Endothelial cell of umbilical vein (primary cell): ENCODE measurements at regions not wholly inside any gene's neighbourhood (a gene's known extent, or its start where the extent isn't known, plus 50 kb on each side); places are given as distances from the start of the nearest gene placed in this dataset.
"Not testable (repeated sequence)": the region's sequence is repeated elsewhere in the genome, so short reads cannot be mapped to it uniquely, and the experiment has no call there.

Source experiments
- BruUV-seq: library from RNA; stranded (reverse); fragments of 400-500 nt; replicated peaks from 2 replicates; lab custom pipeline; 2021; lab: Mats Ljungman, UMichigan
- CTCF ChIA-PET: fragments of 300-600, 350-600 bp; sonication (Branson Sonifier 250); formaldehyde crosslinking; loops from one replicate; lab custom pipeline; 2021; ENCODE audit warnings: antibody characterized with exemption, inconsistent platforms; lab: Charles Lee
- POLR2A ChIA-PET: fragments of 300-600, 350-600 bp; sonication (Branson Sonifier 250); formaldehyde crosslinking; loops from one replicate; lab custom pipeline; 2021; ENCODE audit warnings: antibody characterized with exemption, inconsistent platforms; lab: Charles Lee
- DNase-seq: peaks from one replicate; pipeline ENCODE4 v3.0.0-alpha.2; 2011; ENCODE audit warnings: low read depth, low spot score
- FAIRE-seq: peaks from 2 replicates; lab custom pipeline; 2011; peaks lifted over from hg19 to GRCh38; lab: Jason Lieb, UNC
- H2AFZ ChIP-seq: 2 replicates; pipeline ENCODE4 v1.6.0; 2012; ENCODE audit warnings: low read depth, low read length, control low read depth, inconsistent platforms
- H3K27ac ChIP-seq: 2 replicates; pipeline ENCODE4 v1.5.1; 2011; ENCODE audit warnings: low read depth, mild to moderate bottlenecking, control low read depth, low read length, moderate library complexity; ENCODE audit not compliant: insufficient read depth
- H3K27me3 ChIP-seq, 2 experiments: 2 replicates each; pipeline versions ENCODE4 v1.6.0 to v1.6.1; 2011; ENCODE audit warnings: low read length in 2 of 2, mixed read lengths in 1 of 2; ENCODE audit not compliant: control insufficient read depth in 2 of 2, insufficient read depth in 2 of 2
- H3K36me3 ChIP-seq, 2 experiments: 2 replicates in 1 of 2; 3 replicates in 1 of 2; pipeline ENCODE4 v1.5.1; 2011; ENCODE audit warnings: low read length in 2 of 2, mild to moderate bottlenecking in 1 of 2, moderate library complexity in 1 of 2; ENCODE audit not compliant: control insufficient read depth in 2 of 2, insufficient read depth in 2 of 2; ENCODE audit errors: extremely low read depth in 1 of 2
- H3K4me1 ChIP-seq: 3 replicates; pipeline ENCODE4 v1.5.1; 2011; ENCODE audit warnings: mild to moderate bottlenecking, low read length; ENCODE audit not compliant: control insufficient read depth, insufficient read depth; ENCODE audit errors: extremely low read depth
- H3K4me2 ChIP-seq: 2 replicates; pipeline ENCODE4 v1.6.1; 2011; ENCODE audit warnings: low read length, control low read depth, mixed read lengths; ENCODE audit not compliant: insufficient read depth
- H3K4me3 ChIP-seq, 3 experiments: fragments of 200-600 bp in 1 of 3; sonication (generic), shearing (Covaris generic) in 1 of 3; replicated peaks in 1 of 3; 2 replicates each; pipeline ENCODE4 v1.5.1; 2011 to 2016; ENCODE audit warnings: control low read depth in 3 of 3, low read length in 3 of 3, mild to moderate bottlenecking in 2 of 3, inconsistent platforms in 1 of 3, low read depth in 1 of 3, moderate library complexity in 1 of 3; ENCODE audit not compliant: insufficient read depth in 1 of 3
- H3K79me2 ChIP-seq: 2 replicates; pipeline ENCODE4 v1.6.0; 2012; ENCODE audit warnings: low read length, inconsistent platforms; ENCODE audit not compliant: control insufficient read depth, insufficient read depth
- H3K9ac ChIP-seq: replicated peaks from 2 replicates; pipeline ENCODE3; 2011; ENCODE audit warnings: low read length, control low read depth; ENCODE audit not compliant: insufficient read depth; ENCODE audit errors: extremely low read depth
- H3K9me1 ChIP-seq: replicated peaks from 3 replicates; pipeline ENCODE4 v1.6.0; 2011; ENCODE audit warnings: mild to moderate bottlenecking, low read length; ENCODE audit not compliant: control insufficient read depth, insufficient read depth; ENCODE audit errors: extremely low read depth
- H3K9me3 ChIP-seq: replicated peaks from 2 replicates; pipeline ENCODE4 v1.5.1; 2012; ENCODE audit warnings: low read length, inconsistent platforms; ENCODE audit not compliant: control insufficient read depth, insufficient read depth
- H4K20me1 ChIP-seq: replicated peaks from 2 replicates; pipeline ENCODE3; 2011; ENCODE audit warnings: mild to moderate bottlenecking, low read length; ENCODE audit not compliant: control insufficient read depth, insufficient read depth; ENCODE audit errors: extremely low read depth
- CTCF ChIP-seq, 2 donors: IDR thresholded peaks; 1 replicate in 1 of 2; 2 replicates in 1 of 2; pipeline ENCODE4 v1.5.1; 2011; ENCODE audit warnings: low read length in 2 of 2, mild to moderate bottlenecking in 2 of 2, moderate library complexity in 2 of 2, control low read depth in 1 of 2, inconsistent platforms in 1 of 2, low read depth in 1 of 2; ENCODE audit not compliant: insufficient read depth in 1 of 2; ENCODE audit errors: extremely low read depth in 1 of 2
- EZH2 ChIP-seq: IDR thresholded peaks from 2 replicates; pipeline ENCODE4 v1.6.1; 2012; ENCODE audit warnings: borderline replicate concordance, low read depth, mild to moderate bottlenecking, moderate library complexity, low read length, inconsistent platforms; ENCODE audit not compliant: severe bottlenecking
- FOS ChIP-seq: IDR thresholded peaks from 2 replicates; pipeline ENCODE4 v1.6.1; 2011; ENCODE audit warnings: mild to moderate bottlenecking, low read length, moderate library complexity, borderline replicate concordance; ENCODE audit not compliant: insufficient read depth
- GATA2 ChIP-seq: IDR thresholded peaks from 2 replicates; pipeline ENCODE4 v1.7.0; 2011; ENCODE audit warnings: low read depth, mild to moderate bottlenecking, moderate library complexity, mixed read lengths, low read length; ENCODE audit not compliant: insufficient read length, insufficient read depth
- JUN ChIP-seq: IDR thresholded peaks from 2 replicates; pipeline ENCODE4 v1.6.1; 2011; ENCODE audit warnings: borderline replicate concordance, low read depth; ENCODE audit not compliant: insufficient read length, insufficient read depth
- MYC ChIP-seq: IDR thresholded peaks from one replicate; pipeline ENCODE4 v1.6.1; 2011; ENCODE audit warnings: mild to moderate bottlenecking, low read depth, low read length
- POLR2A ChIP-seq: IDR thresholded peaks from 2 replicates; pipeline ENCODE4 v1.6.1; 2012; ENCODE audit warnings: low read depth, mild to moderate bottlenecking, control low read depth, low read length
- POLR2AphosphoS5 ChIP-seq: IDR thresholded peaks from 2 replicates; pipeline ENCODE4 v1.6.1; 2012; ENCODE audit warnings: low read depth, mild to moderate bottlenecking, control low read depth, low read length, moderate library complexity; ENCODE audit not compliant: insufficient read depth
- dilution Hi-C: fragments of 300-500 bp; cut with MboI; formaldehyde crosslinking; loops from one replicate; pipeline ENCODE4 v1.15.0; 2019; ENCODE audit warnings: low sequenced_read_pairs; ENCODE audit not compliant: extremely low pct_ligation_motif_present
- intact Hi-C: fragments of 100-400 bp; cut with micrococcal nuclease; formaldehyde crosslinking; loops from one replicate; pipeline ENCODE4 v1.10.0; 2022
- TF ChIP-seq, protein P1 (sequence below): IDR thresholded peaks from 2 replicates; pipeline ENCODE4 v1.6.1; 2011; ENCODE audit not compliant: insufficient read depth, insufficient read length

GRCh38 chr13:50509771-50510441 lies 333.6 kb downstream of the DLEU7 start:
- dilution Hi-C loops, result no loop called here
- Histone ChIP-seq H3K27me3 (no peaks in the 10 kb centered on the region), H3K4me3 (no peak overlapping the region), H3K4me1 (no peaks in the 10 kb centered on the region), H3K9ac (no peak overlapping the region), H4K20me1 (no peaks in the 10 kb centered on the region), H2AFZ (no peak overlapping the region), H3K4me2 (no peak overlapping the region), H3K27ac (no peak overlapping the region), H3K9me1 (no peaks in the 10 kb centered on the region), H3K36me3 (no peaks in the 10 kb centered on the region), H3K79me2 (no peaks in the 10 kb centered on the region), H3K9me3 (no peaks in the 10 kb centered on the region)
- no peak for TF ChIP-seq MYC
- TF ChIP-seq JUN, result no peak
- TF ChIP-seq, protein P1, sequence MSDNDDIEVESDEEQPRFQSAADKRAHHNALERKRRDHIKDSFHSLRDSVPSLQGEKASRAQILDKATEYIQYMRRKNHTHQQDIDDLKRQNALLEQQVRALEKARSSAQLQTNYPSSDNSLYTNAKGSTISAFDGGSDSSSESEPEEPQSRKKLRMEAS, result no peak
- no peak for TF ChIP-seq POLR2AphosphoS5
- TF ChIP-seq CTCF (IDR thresholded peaks at IDR 0.05; ENCODE audit: extremely low read depth in 1 of 2, insufficient read depth in 1 of 2, low read depth in 1 of 2, low read length in 2 of 2), result no peak
- TF ChIP-seq POLR2A, result no peak
- TF ChIP-seq GATA2, result no peak
- TF ChIP-seq FOS, result no peak
- no peak for TF ChIP-seq EZH2
- CTCF ChIA-PET, result no interaction called here
- intact Hi-C loops, result loop anchor here (5.0 kb wide), 1 partner anchor 428 kb away; no protein-coding TSS in a partner anchor
- POLR2A ChIA-PET, result no interaction called here
- no TSS peak for BruUV-seq
- FAIRE-seq (no peak), DNase-seq (no peak)

DNA sequence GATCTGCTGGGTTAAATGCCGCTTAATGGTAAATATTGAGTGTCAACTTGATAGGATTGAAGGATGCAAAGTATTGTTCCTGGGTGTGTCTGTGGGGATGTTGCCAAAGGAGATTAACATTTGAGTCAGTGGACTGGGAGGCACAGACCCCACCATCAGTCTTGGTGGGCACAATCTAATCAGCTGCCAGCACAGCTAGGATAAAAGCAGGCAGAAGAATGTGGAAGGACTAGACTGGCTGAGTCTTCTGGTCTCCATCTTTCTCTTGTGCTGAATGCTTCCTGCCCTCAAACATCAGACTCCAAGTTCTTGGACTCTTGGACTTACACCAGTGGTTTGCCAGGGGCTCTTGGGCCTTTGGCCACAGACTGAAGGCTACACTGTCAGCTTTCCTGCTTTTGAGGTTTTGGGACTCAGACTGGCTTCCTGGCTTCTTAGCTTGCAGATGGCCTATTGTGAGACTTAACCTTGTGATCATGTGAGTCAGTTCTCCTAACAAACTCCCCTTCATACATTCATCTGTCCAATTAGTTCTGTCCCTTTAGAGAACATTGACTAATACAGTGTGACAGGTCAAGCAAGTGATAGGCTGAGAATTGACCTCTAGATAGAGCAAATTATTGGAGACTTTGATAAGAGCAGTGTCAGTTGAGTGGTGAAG lies 332.5 kb downstream of the DLEU7 start:
- H3K27me3 ChIP-seq, H3K79me2 ChIP-seq, BruUV-seq, H4K20me1 ChIP-seq, H3K9me1 ChIP-seq, H2AFZ ChIP-seq, H3K4me2 ChIP-seq, dilution Hi-C loops, H3K4me3 ChIP-seq, FAIRE-seq, H3K36me3 ChIP-seq, H3K4me1 ChIP-seq, POLR2A ChIA-PET, DNase-seq, H3K27ac ChIP-seq, H3K9me3 ChIP-seq, H3K9ac ChIP-seq: not testable (repeated sequence)
- intact Hi-C loops, result loop anchor here (5.0 kb wide), 1 partner anchor 429 kb away; no protein-coding TSS in a partner anchor
- CTCF ChIA-PET, result interaction anchor here (1.6 kb wide), 1 partner anchor 242 kb away, joined by 4 read pairs; no protein-coding TSS in a partner anchor
